H9 (cell line): ENCODE measurements at regions not wholly inside any gene's neighbourhood (a gene's known extent, or its start where the extent isn't known, plus 50 kb on each side); places are given as distances from the start of the nearest gene placed in this dataset.

ENCODE experiments used
- DNase-seq: peaks from one replicate; pipeline ENCODE4 v3.0.0-alpha.2; 2017
- H2AFZ ChIP-seq: one replicate; pipeline ENCODE4 v1.6.1; 2013; ENCODE audit warnings: mild to moderate bottlenecking, low read length, control low read depth, moderate library complexity
- H2AK5ac ChIP-seq: 2 replicates; pipeline ENCODE4 v1.6.1; 2013; ENCODE audit warnings: low read length, control low read depth, mixed read lengths; ENCODE audit not compliant: insufficient read length
- H2BK120ac ChIP-seq: one replicate; pipeline ENCODE4 v1.6.1; 2013; ENCODE audit warnings: low read depth, mild to moderate bottlenecking, low read length, control low read depth, inconsistent platforms; ENCODE audit not compliant: poor library complexity, severe bottlenecking
- H2BK12ac ChIP-seq: 2 replicates; pipeline ENCODE4 v1.6.1; 2013; ENCODE audit warnings: low read length, control low read depth, mixed read lengths, low read depth; ENCODE audit not compliant: insufficient read length
- H2BK15ac ChIP-seq: 2 replicates; pipeline ENCODE4 v1.6.1; 2013; ENCODE audit warnings: low read depth, low read length, control low read depth
- H2BK20ac ChIP-seq: one replicate; pipeline ENCODE4 v1.6.1; 2013; ENCODE audit warnings: low read depth, mild to moderate bottlenecking, low read length, control low read depth, inconsistent platforms; ENCODE audit not compliant: poor library complexity, severe bottlenecking
- H2BK5ac ChIP-seq: 2 replicates; pipeline ENCODE4 v1.6.1; 2013; ENCODE audit warnings: low read length, control low read depth, mixed read lengths; ENCODE audit not compliant: insufficient read length
- H3K14ac ChIP-seq: 2 replicates; pipeline ENCODE4 v1.6.1; 2013; ENCODE audit warnings: low read length, control low read depth; ENCODE audit not compliant: insufficient read depth
- H3K18ac ChIP-seq: 2 replicates; pipeline ENCODE4 v1.6.1; 2013; ENCODE audit warnings: low read depth, mild to moderate bottlenecking, mixed read lengths, low read length, control low read depth; ENCODE audit not compliant: insufficient read length
- H3K23ac ChIP-seq: 2 replicates; pipeline ENCODE4 v1.6.1; 2013; ENCODE audit warnings: low read length, control low read depth, mixed read lengths, low read depth; ENCODE audit not compliant: insufficient read length
- H3K23me2 ChIP-seq: 2 replicates; pipeline ENCODE4 v1.6.1; 2013; ENCODE audit warnings: low read depth, mild to moderate bottlenecking, mixed read lengths, low read length, control low read depth; ENCODE audit not compliant: insufficient read length, poor library complexity, severe bottlenecking
- H3K27ac ChIP-seq: 2 replicates; pipeline ENCODE4 v1.5.1; 2013; ENCODE audit warnings: low read length, control low read depth, mixed read lengths, low read depth; ENCODE audit not compliant: insufficient read length
- H3K27me3 ChIP-seq: 2 replicates; pipeline ENCODE4 v1.6.1; 2013; ENCODE audit warnings: low read length, control low read depth, inconsistent platforms; ENCODE audit not compliant: insufficient read depth
- H3K4ac ChIP-seq: 2 replicates; pipeline ENCODE4 v1.6.1; 2013; ENCODE audit warnings: low read depth, mild to moderate bottlenecking, control low read depth, inconsistent platforms, low read length, moderate library complexity
- H3K4me1 ChIP-seq: 2 replicates; pipeline ENCODE4 v1.6.1; 2013; ENCODE audit warnings: low read length, control low read depth, inconsistent platforms; ENCODE audit not compliant: insufficient read depth
- H3K4me2 ChIP-seq: 2 replicates; pipeline ENCODE4 v1.6.1; 2013; ENCODE audit warnings: low read length, control low read depth, mixed read lengths; ENCODE audit not compliant: insufficient read length, insufficient read depth
- H3K56ac ChIP-seq: 2 replicates; pipeline ENCODE4 v1.6.1; 2013; ENCODE audit warnings: low read depth, mild to moderate bottlenecking, mixed read lengths, low read length, control low read depth; ENCODE audit not compliant: insufficient read length
- H3K79me1 ChIP-seq: 2 replicates; pipeline ENCODE4 v1.6.1; 2013; ENCODE audit warnings: low read depth, mild to moderate bottlenecking, moderate library complexity, low read length, control low read depth, inconsistent platforms; ENCODE audit not compliant: insufficient read depth, poor library complexity, severe bottlenecking
- H3K79me2 ChIP-seq: 2 replicates; pipeline ENCODE4 v1.6.1; 2013; ENCODE audit warnings: low read length, control low read depth, inconsistent platforms; ENCODE audit not compliant: insufficient read depth
- H3K9ac ChIP-seq: 2 replicates; pipeline ENCODE4 v1.6.1; 2013; ENCODE audit warnings: low read length, control low read depth, mixed read lengths; ENCODE audit not compliant: insufficient read length; ENCODE audit errors: extremely low read depth
- H3K9me3 ChIP-seq: one replicate; pipeline ENCODE4 v1.6.1; 2013; ENCODE audit warnings: low read depth, low read length, inconsistent platforms; ENCODE audit not compliant: control insufficient read depth
- H3T11ph ChIP-seq: one replicate; pipeline ENCODE4 v1.6.1; 2013; ENCODE audit warnings: mild to moderate bottlenecking, low read length, control low read depth, inconsistent platforms
- H4K20me1 ChIP-seq: one replicate; pipeline ENCODE4 v1.6.1; 2013; ENCODE audit not compliant: control insufficient read depth, insufficient read length, insufficient read depth
- H4K5ac ChIP-seq: 2 replicates; pipeline ENCODE4 v1.6.1; 2013; ENCODE audit warnings: low read depth, mild to moderate bottlenecking, mixed read lengths, low read length, control low read depth; ENCODE audit not compliant: insufficient read length
- H4K8ac ChIP-seq: replicated peaks from 2 replicates; pipeline ENCODE4 v1.6.1; 2013; ENCODE audit warnings: low read length, control low read depth, mixed read lengths, low read depth; ENCODE audit not compliant: insufficient read length
- H4K91ac ChIP-seq: 2 replicates; pipeline ENCODE4 v1.6.1; 2013; ENCODE audit warnings: low read depth, mild to moderate bottlenecking, moderate library complexity, mixed read lengths, low read length, control low read depth; ENCODE audit not compliant: insufficient read length
- H3K27ac Mint-ChIP-seq, 3 experiments: 2 replicates in 2 of 3; 3 replicates in 1 of 3; pipeline ENCODE4 v1.8.0; 2020 to 2021; ENCODE audit warnings: mixed read lengths in 3 of 3, mild to moderate bottlenecking in 1 of 3, moderate library complexity in 1 of 3
- H3K27me3 Mint-ChIP-seq: 2 replicates; pipeline ENCODE4 v1.8.0; 2021; ENCODE audit warnings: low read depth, mild to moderate bottlenecking, moderate library complexity, mixed read lengths
- H3K36me3 Mint-ChIP-seq, 3 experiments: 2 replicates in 2 of 3; 3 replicates in 1 of 3; pipeline ENCODE4 v1.8.0; 2020 to 2021; ENCODE audit warnings: low read depth in 3 of 3, mixed read lengths in 3 of 3; ENCODE audit not compliant: insufficient read depth in 1 of 3
- H3K4me1 Mint-ChIP-seq, 2 experiments: 2 replicates each; pipeline ENCODE4 v1.8.0; 2020; ENCODE audit warnings: mixed read lengths in 2 of 2
- H3K4me3 Mint-ChIP-seq, 2 experiments: 2 replicates in 1 of 2; 3 replicates in 1 of 2; pipeline ENCODE4 v1.8.0; 2020 to 2021; ENCODE audit warnings: mild to moderate bottlenecking in 2 of 2, mixed read lengths in 2 of 2, moderate library complexity in 1 of 2
- H3K9me3 Mint-ChIP-seq, 2 experiments: 2 replicates in 1 of 2; 3 replicates in 1 of 2; pipeline ENCODE4 v1.8.0; 2020; ENCODE audit warnings: mild to moderate bottlenecking in 2 of 2, mixed read lengths in 2 of 2, moderate library complexity in 1 of 2
- CTCF ChIP-seq: fragments of 200-600 bp; sonication (generic); conservative IDR thresholded peaks from 3 replicates; pipeline ENCODE4 v1.8.0; 2021; ENCODE audit warnings: antibody characterized with exemption, mild to moderate bottlenecking
- WGBS: extraction: QIAGEN DNeasy Blood & Tissue Kit; methylation state at CpG from one replicate; pipeline ENCODE4 v1.1.7; 2013; ENCODE audit warnings: missing lambda C conversion rate, low lambda C conversion rate, mixed read lengths; ENCODE audit not compliant: insufficient read length; ENCODE audit errors: extremely low coverage; 5-methylcytosine and 5-hydroxymethylcytosine counted together

- Mint-ChIP-seq H3K27me3 (no peaks in the 10 kb centered on the region; the same call in 1 of the 2 replicates), H3K4me1 (no peaks in the 10 kb centered on the region), H3K27ac (no peak overlapping the region), H3K4me3 (no peak overlapping the region), H3K36me3 (peaks cover 3 to 5% (median 3%) of the 10 kb centered on the region in 3 experiments; a peak in 5 of 7 replicates), H3K9me3 (peaks cover 11 to 14% of the 10 kb centered on the region in 2 experiments)
- Histone ChIP-seq H4K5ac (no peak overlapping the region), H3K4me2 (no peak overlapping the region), H2AFZ (no peak overlapping the region), H2BK20ac (no peak overlapping the region), H3K27ac (no peak overlapping the region), H3K9ac (no peak overlapping the region), H3K4ac (no peak overlapping the region), H3T11ph (no peak overlapping the region), H4K20me1 (no peaks in the 10 kb centered on the region), H3K18ac (no peak overlapping the region), H3K56ac (no peak overlapping the region), H3K9me3 (no peaks in the 10 kb centered on the region), H3K27me3 (no peaks in the 10 kb centered on the region), H2BK120ac (no peak overlapping the region), H3K79me1 (no peaks in the 10 kb centered on the region), H4K91ac (no peak overlapping the region), H2BK15ac (no peak overlapping the region), H3K23ac (no peak overlapping the region), H2BK5ac (no peak overlapping the region), H3K14ac (no peak overlapping the region), H2BK12ac (no peak overlapping the region), H4K8ac (no peak overlapping the region), H3K79me2 (no peaks in the 10 kb centered on the region), H2AK5ac (no peak overlapping the region), H3K4me1 (no peaks in the 10 kb centered on the region), H3K23me2 (no peaks in the 10 kb centered on the region)
- WGBS: no CpG with 5 or more reads among the region's 1 CpG
- no peak for DNase-seq
- no peak for TF ChIP-seq CTCF
Observed at GRCh38 chr21:28025111-28025510, 967.6 kb downstream of the LTN1 start.
